Testis (tissue), 2 donors: ENCODE measurements at regions not wholly inside any gene's neighbourhood (a gene's known extent, or its start where the extent isn't known, plus 50 kb on each side); places are given as distances from the start of the nearest gene placed in this dataset.

Experiments
- CTCF ChIP-seq, 3 experiments: fragments of 450-650 bp in 2 of 3; fragments of 200-600 bp in 1 of 3; sonication (generic) in 1 of 3; IDR thresholded peaks; one replicate each; pipeline ENCODE4 v1.5.1; 2016 to 2019; ENCODE audit warnings: antibody characterized with exemption in 3 of 3, mild to moderate bottlenecking in 2 of 3, moderate library complexity in 1 of 3
- POLR2A ChIP-seq: fragments of 450-650 bp; IDR thresholded peaks from one replicate; pipeline ENCODE4 v1.6.1; 2017; ENCODE audit warnings: antibody characterized with exemption, mild to moderate bottlenecking, moderate library complexity

- TF ChIP-seq CTCF (IDR thresholded peaks at IDR 0.05) (no peak), POLR2A (no peak)
Observed at GRCh38 chr1:95983831-95984230, 737.8 kb upstream of the PTBP2 start.
